Choroid plexus epithelial cell (primary cell): ENCODE measurements at regions not wholly inside any gene's neighbourhood (a gene's known extent, or its start where the extent isn't known, plus 50 kb on each side); places are given as distances from the start of the nearest gene placed in this dataset.
A peak's percentile ranks its signal among the peaks of the same experiment; 100 is the strongest.

ENCODE experiments used
- DNase-seq: peaks from one replicate; pipeline ENCODE4 v3.0.0-alpha.2; 2010; ENCODE audit warnings: low read depth
- H3K4me3 ChIP-seq: 2 replicates; pipeline ENCODE4 v1.5.1; 2011; ENCODE audit warnings: low read depth, mild to moderate bottlenecking, control low read depth, low read length, moderate library complexity
- TF ChIP-seq, protein P1 (sequence below): conservative IDR thresholded peaks from 2 replicates; pipeline ENCODE4 v1.5.1; 2011; ENCODE audit warnings: low read depth, mild to moderate bottlenecking, control low read depth, inconsistent platforms, low read length, moderate library complexity

DNA sequence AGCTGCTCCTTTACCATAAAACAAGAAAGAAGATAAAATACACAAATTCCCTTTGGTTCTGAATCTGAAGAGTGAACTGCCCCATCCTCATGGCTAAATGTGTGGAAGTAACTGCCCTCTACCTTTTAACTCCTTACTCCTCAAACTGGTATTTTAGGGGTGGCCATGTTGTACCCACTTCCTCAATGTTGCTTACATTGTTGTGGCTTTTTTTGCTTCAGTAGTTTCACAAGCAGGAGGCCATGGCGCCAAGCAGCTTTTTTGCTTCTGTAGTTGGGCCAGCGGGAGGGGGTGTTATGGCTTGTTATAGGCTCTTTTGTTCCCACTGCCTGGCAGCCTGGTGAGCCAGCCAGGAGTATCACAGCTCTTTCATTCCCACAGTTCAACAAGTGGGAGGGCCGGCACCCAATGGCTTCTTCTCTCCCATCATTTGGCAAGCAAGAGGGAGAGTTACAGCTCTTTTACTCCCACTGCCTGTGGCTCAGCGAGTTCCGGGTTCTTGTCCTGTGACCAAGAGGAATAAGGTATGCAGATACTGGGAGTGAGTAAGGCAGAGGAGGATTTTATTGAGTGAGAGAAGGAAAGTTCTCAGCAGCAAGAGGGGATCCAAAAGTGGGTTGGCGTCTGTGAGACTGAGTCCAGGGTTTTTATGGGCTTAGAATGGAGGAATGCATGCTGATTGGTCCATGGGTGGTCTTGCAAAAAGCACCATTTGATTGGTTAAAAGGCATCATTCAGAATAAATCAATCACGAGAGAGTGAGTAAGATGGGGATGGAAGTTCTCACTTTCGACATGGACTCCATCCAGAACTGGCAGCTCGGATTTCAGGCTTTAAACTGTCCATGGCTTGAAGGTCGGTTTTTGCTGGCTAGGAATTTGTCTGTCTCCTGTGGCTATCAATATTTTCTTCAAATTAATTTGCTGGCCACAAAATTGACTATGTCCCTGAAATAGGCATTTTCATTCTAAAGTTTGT, 429.6 kb downstream of the HLX start:
- no peak overlapping the region for H3K4me3 ChIP-seq
- TF ChIP-seq, protein P1, sequence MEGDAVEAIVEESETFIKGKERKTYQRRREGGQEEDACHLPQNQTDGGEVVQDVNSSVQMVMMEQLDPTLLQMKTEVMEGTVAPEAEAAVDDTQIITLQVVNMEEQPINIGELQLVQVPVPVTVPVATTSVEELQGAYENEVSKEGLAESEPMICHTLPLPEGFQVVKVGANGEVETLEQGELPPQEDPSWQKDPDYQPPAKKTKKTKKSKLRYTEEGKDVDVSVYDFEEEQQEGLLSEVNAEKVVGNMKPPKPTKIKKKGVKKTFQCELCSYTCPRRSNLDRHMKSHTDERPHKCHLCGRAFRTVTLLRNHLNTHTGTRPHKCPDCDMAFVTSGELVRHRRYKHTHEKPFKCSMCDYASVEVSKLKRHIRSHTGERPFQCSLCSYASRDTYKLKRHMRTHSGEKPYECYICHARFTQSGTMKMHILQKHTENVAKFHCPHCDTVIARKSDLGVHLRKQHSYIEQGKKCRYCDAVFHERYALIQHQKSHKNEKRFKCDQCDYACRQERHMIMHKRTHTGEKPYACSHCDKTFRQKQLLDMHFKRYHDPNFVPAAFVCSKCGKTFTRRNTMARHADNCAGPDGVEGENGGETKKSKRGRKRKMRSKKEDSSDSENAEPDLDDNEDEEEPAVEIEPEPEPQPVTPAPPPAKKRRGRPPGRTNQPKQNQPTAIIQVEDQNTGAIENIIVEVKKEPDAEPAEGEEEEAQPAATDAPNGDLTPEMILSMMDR, result no peak
- no peak for DNase-seq

DNA sequence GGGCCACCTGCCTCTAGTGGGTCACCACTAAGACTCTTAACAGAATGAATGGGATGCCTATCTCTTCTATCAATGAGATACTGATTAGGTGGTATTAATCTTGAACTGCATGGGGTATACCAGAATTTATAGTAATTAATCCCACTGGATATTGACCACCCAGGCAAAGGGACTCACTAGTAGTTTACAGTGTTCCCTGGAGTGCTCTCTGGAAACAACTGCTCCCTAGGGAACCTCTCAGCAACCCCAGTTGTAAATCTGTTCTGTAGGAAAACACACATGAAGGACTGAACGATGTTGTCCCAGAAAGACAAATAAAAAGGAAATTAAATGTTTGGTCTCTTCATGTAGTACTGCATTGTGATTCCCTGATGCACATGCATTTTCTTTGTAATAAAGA, 430.5 kb downstream of the HLX start:
- H3K4me3 ChIP-seq, result no peak overlapping the region
- no peak for DNase-seq
- TF ChIP-seq, protein P1, result no peak

- DNase-seq, result no peak
- TF ChIP-seq, protein P1, result no peak
- no peak overlapping the region for H3K4me3 ChIP-seq
These were observed 430.9 kb downstream of the HLX start for GRCh38 chr1:221310180-221310579.

- H3K4me3 ChIP-seq, result no peak overlapping the region
- TF ChIP-seq, protein P1, result no peak
- DNase-seq, result peak; percentile 62
These were observed 426.6 kb downstream of the DUSP10 start for GRCh38 chr1:221315330-221315729.

- TF ChIP-seq, protein P1, result no peak
- DNase-seq, result peak; percentile 41
- no peak overlapping the region for H3K4me3 ChIP-seq
These were observed 425.3 kb downstream of the DUSP10 start for GRCh38 chr1:221316491-221317056.

DNA sequence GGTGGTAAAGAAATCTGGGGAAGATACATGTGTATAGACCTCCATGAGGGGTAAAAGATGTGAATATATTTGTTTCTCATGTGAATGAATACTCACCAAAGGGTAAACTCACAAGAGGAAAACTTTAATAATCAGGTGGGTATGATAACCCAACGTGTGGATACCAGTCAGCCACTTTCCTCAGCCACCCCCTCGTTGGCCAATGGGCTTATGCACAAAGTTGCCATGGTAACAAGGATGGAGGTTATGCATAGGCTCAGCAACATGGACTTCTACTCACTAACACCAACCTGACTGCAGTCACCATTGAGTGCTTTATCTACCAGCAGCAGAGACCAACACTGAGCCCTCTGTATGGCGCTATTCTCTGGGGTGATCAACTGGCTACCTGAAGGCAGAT, 424.4 kb downstream of the DUSP10 start:
- TF ChIP-seq, protein P1, result no peak
- no peak for DNase-seq
- no peak overlapping the region for H3K4me3 ChIP-seq
